ENCODE measurements at regions not wholly inside any gene's neighbourhood (a gene's known extent, or its start where the extent isn't known, plus 50 kb on each side); places are given as distances from the start of the nearest gene placed in this dataset.

- TF ChIP-seq CTCF (IDR thresholded peaks at IDR 0.05; ENCODE audit: insufficient read depth, low read length), result no peak
- no peak for TF ChIP-seq GABPA (IDR thresholded peaks at IDR 0.05; ENCODE audit: low read depth)
These were observed 430.0 kb downstream of the FAM181B start for GRCh38 chr11:82303671-82304070.

Data from HL-60 (cell line).